H1 (cell line): ENCODE measurements at regions not wholly inside any gene's neighbourhood (a gene's known extent, or its start where the extent isn't known, plus 50 kb on each side); places are given as distances from the start of the nearest gene placed in this dataset.

Experiments used
- CTCF ChIA-PET: fragments of 300-600 bp; sonication (Branson Sonifier 250); formaldehyde crosslinking; loops from one replicate; lab custom pipeline; 2021; ENCODE audit not compliant: partially characterized antibody; lab: Charles Lee
- POLR2A ChIA-PET: fragments of 300-600 bp; sonication (Branson Sonifier 250); formaldehyde crosslinking; loops from one replicate; lab custom pipeline; 2021; ENCODE audit warnings: inconsistent platforms; ENCODE audit not compliant: partially characterized antibody; lab: Charles Lee
- DNase-seq, 2 experiments: peaks; one replicate each; pipeline versions ENCODE4 v3.0.0 to v3.0.0-alpha.2; 2010 to 2022; ENCODE audit warnings: low spot score in 2 of 2, low read depth in 1 of 2, mixed read lengths in 1 of 2
- FAIRE-seq: peaks from 2 replicates; lab custom pipeline; 2011; peaks lifted over from hg19 to GRCh38; lab: Jason Lieb, UNC
- H2AFZ ChIP-seq: 2 replicates; pipeline ENCODE4 v1.8.1; 2012; ENCODE audit warnings: low read length, inconsistent platforms
- H2AK5ac ChIP-seq: 2 replicates; pipeline ENCODE4 v1.6.1; 2013; ENCODE audit warnings: low read depth, low read length
- H2BK120ac ChIP-seq: replicated peaks from 2 replicates; pipeline ENCODE3; 2013; ENCODE audit warnings: low read depth, low read length, inconsistent platforms
- H2BK12ac ChIP-seq: 2 replicates; pipeline ENCODE4 v1.6.1; 2013; ENCODE audit warnings: low read depth, low read length
- H2BK15ac ChIP-seq: 2 replicates; pipeline ENCODE4 v1.6.1; 2013; ENCODE audit warnings: low read length
- H2BK20ac ChIP-seq: 2 replicates; pipeline ENCODE4 v1.6.1; 2013; ENCODE audit warnings: low read length
- H2BK5ac ChIP-seq: 2 replicates; pipeline ENCODE4 v1.6.1; 2013; ENCODE audit warnings: low read depth, low read length
- H3K14ac ChIP-seq: 2 replicates; pipeline ENCODE4 v1.6.1; 2013; ENCODE audit warnings: inconsistent platforms; ENCODE audit not compliant: insufficient read length
- H3K18ac ChIP-seq: 2 replicates; pipeline ENCODE4 v1.6.1; 2013; ENCODE audit warnings: low read length; ENCODE audit errors: extremely low read depth
- H3K23ac ChIP-seq: 2 replicates; pipeline ENCODE4 v1.6.1; 2013; ENCODE audit warnings: inconsistent platforms; ENCODE audit not compliant: insufficient read length
- H3K23me2 ChIP-seq: 2 replicates; pipeline ENCODE4 v1.6.1; 2013; ENCODE audit warnings: low read depth, low read length
- H3K27ac ChIP-seq: 2 replicates; pipeline ENCODE4 v1.6.1; 2011; ENCODE audit warnings: low read depth, low read length, inconsistent platforms
- H3K27me3 ChIP-seq, 4 experiments: replicated peaks in 1 of 4; 1 replicate in 1 of 4; 2 replicates in 3 of 4; pipeline versions ENCODE4 v1.6.1 to v1.8.1; 2011 to 2013; ENCODE audit warnings: low read length in 3 of 4, mild to moderate bottlenecking in 3 of 4, inconsistent platforms in 2 of 4, mixed read lengths in 2 of 4, moderate library complexity in 1 of 4; ENCODE audit not compliant: control insufficient read depth in 3 of 4, insufficient read depth in 3 of 4; ENCODE audit errors: extremely low read depth in 1 of 4
- H3K36me3 ChIP-seq, 4 experiments: 2 replicates each; pipeline versions ENCODE4 v1.6.1 to v1.8.1; 2011 to 2013; ENCODE audit warnings: mild to moderate bottlenecking in 4 of 4, low read length in 3 of 4, moderate library complexity in 2 of 4, control low read depth in 1 of 4, inconsistent platforms in 1 of 4; ENCODE audit not compliant: insufficient read depth in 4 of 4, control insufficient read depth in 2 of 4
- H3K4ac ChIP-seq: replicated peaks from 2 replicates; pipeline ENCODE3; 2013; ENCODE audit warnings: low read length, low read depth, mixed read lengths, inconsistent platforms; ENCODE audit not compliant: insufficient read length
- H3K4me1 ChIP-seq, 4 experiments: replicated peaks in 1 of 4; 1 replicate in 1 of 4; 2 replicates in 3 of 4; pipeline versions ENCODE4 v1.6.1 to v1.8.1; 2011 to 2013; ENCODE audit warnings: low read length in 3 of 4, inconsistent platforms in 2 of 4, mixed read lengths in 1 of 4; ENCODE audit not compliant: insufficient read depth in 4 of 4, control insufficient read depth in 3 of 4
- H3K4me2 ChIP-seq, 2 experiments: 2 replicates each; pipeline versions ENCODE4 v1.6.1 to v1.8.1; 2011 to 2013; ENCODE audit warnings: low read depth in 2 of 2, low read length in 2 of 2, control low read depth in 1 of 2, inconsistent platforms in 1 of 2, mild to moderate bottlenecking in 1 of 2; ENCODE audit not compliant: insufficient read depth in 1 of 2
- H3K4me3 ChIP-seq, 4 experiments: fragments of 200-600, 300-600 bp in 1 of 4; sonication (generic), shearing (Covaris generic), sonication (Bioruptor Twin) in 1 of 4; 2 replicates each; pipeline versions ENCODE4 v1.5.1 to v1.8.1; 2011 to 2016; ENCODE audit warnings: low read length in 4 of 4, low read depth in 3 of 4, control low read depth in 2 of 4, inconsistent platforms in 2 of 4, mild to moderate bottlenecking in 2 of 4, mixed read lengths in 1 of 4, moderate library complexity in 1 of 4; ENCODE audit not compliant: insufficient read depth in 2 of 4; ENCODE audit errors: extremely low read depth in 1 of 4
- H3K56ac ChIP-seq: replicated peaks from 2 replicates; pipeline ENCODE3; 2013; ENCODE audit warnings: low read depth, mild to moderate bottlenecking, mixed read lengths, low read length, inconsistent platforms; ENCODE audit not compliant: insufficient read length
- H3K79me1 ChIP-seq: 2 replicates; pipeline ENCODE4 v1.6.1; 2013; ENCODE audit warnings: low read depth, low read length, control low read depth
- H3K79me2 ChIP-seq, 2 experiments: 2 replicates each; pipeline versions ENCODE4 v1.6.1 to v1.8.1; 2012 to 2013; ENCODE audit warnings: low read length in 2 of 2, mild to moderate bottlenecking in 2 of 2, inconsistent platforms in 1 of 2; ENCODE audit not compliant: insufficient read depth in 2 of 2, control insufficient read depth in 1 of 2
- H3K9ac ChIP-seq, 4 experiments: replicated peaks in 1 of 4; 1 replicate in 1 of 4; 2 replicates in 3 of 4; pipeline versions ENCODE4 v1.6.1 to v1.8.1; 2011 to 2013; ENCODE audit warnings: low read depth in 3 of 4, low read length in 3 of 4, control low read depth in 2 of 4, mild to moderate bottlenecking in 2 of 4, moderate library complexity in 2 of 4, inconsistent platforms in 1 of 4; ENCODE audit errors: extremely low read depth in 1 of 4
- H3K9me3 ChIP-seq, 2 experiments: 2 replicates each; pipeline versions ENCODE4 v1.6.1 to v1.8.1; 2012 to 2013; ENCODE audit warnings: mild to moderate bottlenecking in 2 of 2, moderate library complexity in 2 of 2, control low read depth in 1 of 2, inconsistent platforms in 1 of 2, low read depth in 1 of 2, low read length in 1 of 2, mixed read lengths in 1 of 2; ENCODE audit not compliant: insufficient read depth in 2 of 2
- H4K20me1 ChIP-seq, 2 experiments: replicated peaks in 1 of 2; 2 replicates each; pipeline versions ENCODE3 to v1.8.1; 2011 to 2013; ENCODE audit warnings: inconsistent platforms in 2 of 2, low read length in 2 of 2, mild to moderate bottlenecking in 1 of 2; ENCODE audit not compliant: insufficient read depth in 2 of 2, control insufficient read depth in 1 of 2
- H4K5ac ChIP-seq: 2 replicates; pipeline ENCODE4 v1.6.1; 2013; ENCODE audit warnings: low read length, low read depth, mixed read lengths, inconsistent platforms; ENCODE audit not compliant: insufficient read length
- H4K8ac ChIP-seq: 2 replicates; pipeline ENCODE4 v1.8.0; 2013; ENCODE audit warnings: mild to moderate bottlenecking, moderate library complexity, low read length, inconsistent platforms; ENCODE audit not compliant: insufficient read depth; ENCODE audit errors: extremely low read depth
- H4K91ac ChIP-seq: replicated peaks from 2 replicates; pipeline ENCODE3; 2013; ENCODE audit warnings: low read length, mixed read lengths, inconsistent platforms; ENCODE audit not compliant: insufficient read length
- POLR2AphosphoS5 ChIP-seq: IDR thresholded peaks from 2 replicates; pipeline ENCODE4 v1.6.1; 2011; ENCODE audit warnings: low read depth, low read length
- WGBS, 2 experiments: shearing (Covaris generic) in 1 of 2; methylation state at CpG; one replicate each; pipeline versions ENCODE4 v1.1.6 to v1.1.7; 2013 to 2015; ENCODE audit warnings: low lambda C conversion rate in 2 of 2, mixed read lengths in 2 of 2, inconsistent platforms in 1 of 2, low coverage in 1 of 2, missing lambda C conversion rate in 1 of 2; ENCODE audit not compliant: insufficient replicate concordance in 2 of 2, insufficient coverage in 1 of 2, insufficient read length in 1 of 2; ENCODE audit errors: extremely low coverage in 1 of 2, missing lambda C conversion rate in 1 of 2; 5-methylcytosine and 5-hydroxymethylcytosine counted together

- Histone ChIP-seq H3K4ac (no peak overlapping the region), H3K27ac (no peak overlapping the region), H2BK120ac (no peak overlapping the region), H4K91ac (no peak overlapping the region), H3K4me1 (no peaks in the 10 kb centered on the region), H3K79me1 (no peaks in the 10 kb centered on the region), H3K4me3 (no peak overlapping the region), H3K4me2 (no peak overlapping the region), H3K23me2 (no peaks in the 10 kb centered on the region), H3K9me3 (peaks cover 3 to 6% of the 10 kb centered on the region in 2 experiments; a peak in 1 of 4 replicates), H3K27me3 (no peaks in the 10 kb centered on the region), H3K79me2 (no peaks in the 10 kb centered on the region), H3K36me3 (no peaks in the 10 kb centered on the region), H3K18ac (no peak overlapping the region), H2AK5ac (no peak overlapping the region), H4K20me1 (no peaks in the 10 kb centered on the region), H3K56ac (no peak overlapping the region), H3K9ac (no peak overlapping the region), H2BK12ac (no peak overlapping the region), H3K23ac (no peak overlapping the region), H4K5ac (no peak overlapping the region), H2BK20ac (no peak overlapping the region), H2BK5ac (no peak overlapping the region), H4K8ac (no peak overlapping the region), H3K14ac (no peak overlapping the region), H2BK15ac (no peak overlapping the region), H2AFZ (no peak overlapping the region)
- ChIA-PET POLR2A (no interaction called here), CTCF (no interaction called here)
- no peak for DNase-seq
- FAIRE-seq, result no peak
- WGBS, 2 experiments, result 87% methylated on average over 4 of the region's 4 CpGs; no CpG with 5 or more reads in 1 of the 2 experiments
- TF ChIP-seq POLR2AphosphoS5, result no peak
Measured at GRCh38 chr11:33536178-33536577, 164.4 kb downstream of the C11orf91 start.
